Gastrocnemius medialis (tissue), 4 donors: ENCODE measurements at regions not wholly inside any gene's neighbourhood (a gene's known extent, or its start where the extent isn't known, plus 50 kb on each side); places are given as distances from the start of the nearest gene placed in this dataset.
A peak's percentile ranks its signal among the peaks of the same experiment; 100 is the strongest.

Experiments
- CTCF ChIP-seq, 5 experiments: fragments of 450-650 bp in 3 of 5; fragments of 200-600 bp in 2 of 5; sonication (generic) in 2 of 5; IDR thresholded peaks in 4 of 5; conservative IDR thresholded peaks in 1 of 5; 1 replicate in 4 of 5; 2 replicates in 1 of 5; pipeline ENCODE4 v1.5.1; 2016 to 2019; ENCODE audit warnings: antibody characterized with exemption in 5 of 5, mild to moderate bottlenecking in 3 of 5, moderate library complexity in 3 of 5
- POLR2A ChIP-seq, 2 donors: fragments of 450-650 bp; IDR thresholded peaks; one replicate each; pipeline ENCODE4 v1.6.1; 2017; ENCODE audit warnings: antibody characterized with exemption in 2 of 2, mild to moderate bottlenecking in 2 of 2, moderate library complexity in 2 of 2

GRCh38 chr10:6920072-6921019 is 340.3 kb upstream of the PRKCQ start:
- TF ChIP-seq CTCF (IDR thresholded peaks at IDR 0.05 in 4 of 5, conservative IDR thresholded peaks at IDR 0.05 in 1 of 5) (peak in 4 of 5 experiments; percentile 29 to 68 (median 46)), POLR2A (IDR thresholded peaks at IDR 0.05) (no peak)
